NT2/D1 (cell line): ENCODE measurements at regions not wholly inside any gene's neighbourhood (a gene's known extent, or its start where the extent isn't known, plus 50 kb on each side); places are given as distances from the start of the nearest gene placed in this dataset.

Source experiments
- SUZ12 ChIP-seq: IDR thresholded peaks from 2 replicates; pipeline ENCODE4 v1.6.1; 2011; ENCODE audit not compliant: insufficient read length, insufficient read depth; ENCODE audit errors: extremely low read depth
- YY1 ChIP-seq: IDR thresholded peaks from 2 replicates; pipeline ENCODE4 v1.6.1; 2011; ENCODE audit not compliant: insufficient read length, insufficient read depth

- TF ChIP-seq YY1 (no peak), SUZ12 (no peak)
These were observed 350.2 kb downstream of the BUD13 start for GRCh38 chr11:116422556-116422955.
